ENCODE measurements at regions not wholly inside any gene's neighbourhood (a gene's known extent, or its start where the extent isn't known, plus 50 kb on each side); places are given as distances from the start of the nearest gene placed in this dataset.

GRCh38 chr1:163834778-163835177, 513.0 kb downstream of the NUF2 start:
- TF ChIP-seq POLR2A (IDR thresholded peaks at IDR 0.05; ENCODE audit: low read depth, low read length) (no peak), CTCF (IDR thresholded peaks at IDR 0.05; ENCODE audit: extremely low read depth in 1 of 2, insufficient read depth in 1 of 2, low read depth in 1 of 2, low read length in 2 of 2) (no peak), EZH2 (IDR thresholded peaks at IDR 0.05; ENCODE audit: borderline replicate concordance, low read depth, low read length, severe bottlenecking) (no peak), MYC (IDR thresholded peaks at IDR 0.05; ENCODE audit: low read depth, low read length) (no peak), POLR2AphosphoS5 (IDR thresholded peaks at IDR 0.05; ENCODE audit: insufficient read depth, low read depth, low read length) (no peak), FOS (IDR thresholded peaks at IDR 0.05; ENCODE audit: borderline replicate concordance, insufficient read depth, low read length) (no peak), GATA2 (IDR thresholded peaks at IDR 0.05; ENCODE audit: insufficient read depth, insufficient read length, low read depth, low read length) (no peak)
- TF ChIP-seq, protein P1, sequence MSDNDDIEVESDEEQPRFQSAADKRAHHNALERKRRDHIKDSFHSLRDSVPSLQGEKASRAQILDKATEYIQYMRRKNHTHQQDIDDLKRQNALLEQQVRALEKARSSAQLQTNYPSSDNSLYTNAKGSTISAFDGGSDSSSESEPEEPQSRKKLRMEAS (IDR thresholded peaks at IDR 0.05; ENCODE audit: insufficient read depth, insufficient read length) = no peak
